Neural cell (in vitro differentiated cells): ENCODE measurements at regions not wholly inside any gene's neighbourhood (a gene's known extent, or its start where the extent isn't known, plus 50 kb on each side); places are given as distances from the start of the nearest gene placed in this dataset.

Experiments used
- H2AFZ ChIP-seq: fragments of 200-600, 300-800 bp; sonication (generic), shearing (Covaris generic); 2 replicates; pipeline ENCODE4 v1.6.0; 2014; ENCODE audit warnings: low read depth, mild to moderate bottlenecking, antibody characterized with exemption, low read length, moderate library complexity
- H3F3A ChIP-seq: fragments of 200-600 bp; shearing (Covaris generic); 2 replicates; pipeline ENCODE4 v1.6.1; 2016; ENCODE audit warnings: mild to moderate bottlenecking, moderate library complexity, mixed read lengths, antibody characterized with exemption, low read length; ENCODE audit not compliant: insufficient read depth, poor library complexity, severe bottlenecking
- H3K27ac ChIP-seq: fragments of 200-600, 300-800 bp; sonication (generic), shearing (Covaris generic); 2 replicates; pipeline ENCODE4 v1.5.1; 2014; ENCODE audit warnings: mild to moderate bottlenecking, low read length, moderate library complexity
- H3K27me3 ChIP-seq: fragments of 300-800, 200-600 bp; sonication (generic), shearing (Covaris generic); 2 replicates; pipeline ENCODE4 v1.6.0; 2014; ENCODE audit warnings: mild to moderate bottlenecking, low read depth, low read length, moderate library complexity; ENCODE audit not compliant: insufficient read depth
- H3K36me3 ChIP-seq: fragments of 300-800, 200-600 bp; sonication (generic), shearing (Covaris generic); 2 replicates; pipeline ENCODE4 v1.5.1; 2014; ENCODE audit warnings: mild to moderate bottlenecking, antibody characterized with exemption, low read length, moderate library complexity; ENCODE audit not compliant: insufficient read depth
- H3K4me2 ChIP-seq: fragments of 300-800, 200-600 bp; sonication (generic), shearing (Covaris generic); 2 replicates; pipeline ENCODE4 v1.6.0; 2014; ENCODE audit warnings: mild to moderate bottlenecking, low read length
- H3K4me3 ChIP-seq: fragments of 300-800, 200-600 bp; sonication (generic), shearing (Covaris generic); 2 replicates; pipeline ENCODE4 v1.5.1; 2014; ENCODE audit warnings: mild to moderate bottlenecking, low read length, moderate library complexity
- H3K79me2 ChIP-seq: fragments of 200-600 bp; shearing (Covaris generic); replicated peaks from 2 replicates; pipeline ENCODE4 v1.6.0; 2014; ENCODE audit warnings: mild to moderate bottlenecking, low read length, moderate library complexity; ENCODE audit not compliant: insufficient read depth
- H3K9ac ChIP-seq: fragments of 300-800, 200-600 bp; sonication (generic), shearing (Covaris generic); 2 replicates; pipeline ENCODE4 v1.6.1; 2016; ENCODE audit warnings: mild to moderate bottlenecking, low read length, mixed read lengths
- H3K9me2 ChIP-seq: fragments of 200-600 bp; shearing (Covaris generic); 2 replicates; pipeline ENCODE4 v1.6.1; 2016; ENCODE audit warnings: mild to moderate bottlenecking, low read length, mixed read lengths; ENCODE audit not compliant: insufficient read depth
- H3K9me3 ChIP-seq: fragments of 200-600, 300-800 bp; sonication (generic), shearing (Covaris generic); 2 replicates; pipeline ENCODE4 v1.6.1; 2016; ENCODE audit warnings: mild to moderate bottlenecking, mixed run types, low read length, moderate library complexity, mixed read lengths
- H4K20me1 ChIP-seq: fragments of 200-600 bp; shearing (Covaris generic); 2 replicates; pipeline ENCODE4 v1.6.1; 2016; ENCODE audit warnings: mild to moderate bottlenecking, mixed run types; ENCODE audit not compliant: insufficient read depth
- CTCF ChIP-seq: fragments of 450-650 bp; IDR thresholded peaks from 2 replicates; pipeline ENCODE4 v1.5.1; 2014; ENCODE audit warnings: antibody characterized with exemption, mild to moderate bottlenecking, moderate library complexity; ENCODE audit not compliant: poor library complexity, severe bottlenecking
- EP300 ChIP-seq: fragments of 450-650 bp; conservative IDR thresholded peaks from 2 replicates; pipeline ENCODE4 v1.6.1; 2014; ENCODE audit warnings: antibody characterized with exemption, mild to moderate bottlenecking, moderate library complexity; ENCODE audit not compliant: poor library complexity, severe bottlenecking
- EZH2 ChIP-seq: fragments of 200-600, 300-800 bp; shearing (Covaris generic), sonication (generic); IDR thresholded peaks from 2 replicates; pipeline ENCODE4 v1.6.1; 2014; ENCODE audit warnings: antibody characterized with exemption, low read length, borderline replicate concordance, mild to moderate bottlenecking; ENCODE audit not compliant: insufficient read depth, poor library complexity, severe bottlenecking
- MXI1 ChIP-seq: fragments of 450-650 bp; conservative IDR thresholded peaks from 2 replicates; pipeline ENCODE4 v1.6.1; 2014; ENCODE audit warnings: antibody characterized with exemption, mild to moderate bottlenecking; ENCODE audit not compliant: poor library complexity, severe bottlenecking
- POLR2AphosphoS5 ChIP-seq: IDR thresholded peaks from 2 replicates; pipeline ENCODE4 v1.6.1; 2012
- RAD21 ChIP-seq: fragments of 450-650 bp; conservative IDR thresholded peaks from 2 replicates; pipeline ENCODE4 v1.6.1; 2014; ENCODE audit warnings: antibody characterized with exemption, mild to moderate bottlenecking, moderate library complexity
- REST ChIP-seq: IDR thresholded peaks from 2 replicates; pipeline ENCODE4 v1.6.1; 2012; ENCODE audit warnings: borderline replicate concordance
- SMC3 ChIP-seq: fragments of 450-650 bp; conservative IDR thresholded peaks from 2 replicates; pipeline ENCODE4 v1.6.1; 2014; ENCODE audit warnings: antibody characterized with exemption, mild to moderate bottlenecking, moderate library complexity; ENCODE audit not compliant: poor library complexity
- TAF1 ChIP-seq: IDR thresholded peaks from 2 replicates; pipeline ENCODE4 v1.6.1; 2012; ENCODE audit warnings: low read depth

GRCh38 chr2:145777914-145778313 lies 1258.0 kb upstream of the ZEB2 start:
- Histone ChIP-seq H4K20me1 (no peaks in the 10 kb centered on the region), H3K4me3 (no peak overlapping the region), H3K9me2 (no peaks in the 10 kb centered on the region), H2AFZ (no peak overlapping the region), H3K9ac (no peak overlapping the region), H3K36me3 (no peaks in the 10 kb centered on the region), H3K79me2 (no peaks in the 10 kb centered on the region), H3K27me3 (no peaks in the 10 kb centered on the region), H3K4me2 (no peak overlapping the region), H3F3A (no peaks in the 10 kb centered on the region), H3K27ac (no peak overlapping the region), H3K9me3 (no peaks in the 10 kb centered on the region)
- TF ChIP-seq RAD21, result no peak
- TF ChIP-seq REST, result no peak
- TF ChIP-seq EP300, result no peak
- TF ChIP-seq CTCF, result no peak
- no peak for TF ChIP-seq SMC3
- no peak for TF ChIP-seq TAF1
- no peak for TF ChIP-seq MXI1
- no peak for TF ChIP-seq EZH2
- no peak for TF ChIP-seq POLR2AphosphoS5

DNA sequence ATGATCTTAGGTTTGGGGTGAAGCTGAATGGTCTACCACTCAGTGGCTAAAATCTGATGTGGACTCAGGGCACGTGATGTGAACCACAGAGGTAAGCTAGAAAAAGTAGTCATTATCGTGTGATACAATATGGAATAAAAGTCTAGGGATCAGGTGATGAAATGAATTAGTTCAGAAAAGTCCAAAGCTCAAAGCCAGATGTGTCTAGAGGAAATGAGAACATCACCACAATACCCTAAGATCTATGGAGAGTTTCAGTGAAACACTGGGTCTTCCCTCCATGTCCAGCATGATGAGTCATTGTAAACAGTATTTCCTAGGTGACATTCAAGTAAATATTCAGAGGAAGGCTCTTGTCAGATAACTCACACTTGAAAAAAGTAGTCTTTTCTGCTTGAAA lies 1257.4 kb upstream of the ZEB2 start:
- Histone ChIP-seq H2AFZ (no peak overlapping the region), H3K27ac (no peak overlapping the region), H3K27me3 (no peaks in the 10 kb centered on the region), H3K9me3 (no peaks in the 10 kb centered on the region), H3K79me2 (no peaks in the 10 kb centered on the region), H4K20me1 (no peaks in the 10 kb centered on the region), H3K4me2 (no peak overlapping the region), H3K9me2 (no peaks in the 10 kb centered on the region), H3K4me3 (no peak overlapping the region), H3K9ac (no peak overlapping the region), H3F3A (no peaks in the 10 kb centered on the region), H3K36me3 (no peaks in the 10 kb centered on the region)
- TF ChIP-seq REST, result no peak
- TF ChIP-seq EZH2, result no peak
- TF ChIP-seq MXI1, result no peak
